ENCODE measurements at regions not wholly inside any gene's neighbourhood (a gene's known extent, or its start where the extent isn't known, plus 50 kb on each side); places are given as distances from the start of the nearest gene placed in this dataset.

GRCh38 chr1:90322186-90322585, 327.3 kb downstream of the ZNF326 start:
- no peak for TF ChIP-seq POLR2AphosphoS5 (IDR thresholded peaks at IDR 0.05)
- TF ChIP-seq CTCF (IDR thresholded peaks at IDR 0.05), result no peak
- no peak for TF ChIP-seq POLR2A (IDR thresholded peaks at IDR 0.05)
- no peak for TF ChIP-seq EP300 (IDR thresholded peaks at IDR 0.05)
- ATAC-seq, result no peak
- WGBS, 2 donors (ENCODE audit: low coverage in 1 of 2), result 63 to 67% methylated on average over 3 of the region's 3 CpGs
- no peak overlapping the region for H3K4me3 ChIP-seq
- no peaks in the 10 kb centered on the region for H3K36me3 ChIP-seq
- H3K9me3 ChIP-seq, result no peaks in the 10 kb centered on the region
- H3K4me1 ChIP-seq, result no peaks in the 10 kb centered on the region
- H3K27me3 ChIP-seq, result no peaks in the 10 kb centered on the region
- H3K27ac ChIP-seq, result no peak overlapping the region

DNA sequence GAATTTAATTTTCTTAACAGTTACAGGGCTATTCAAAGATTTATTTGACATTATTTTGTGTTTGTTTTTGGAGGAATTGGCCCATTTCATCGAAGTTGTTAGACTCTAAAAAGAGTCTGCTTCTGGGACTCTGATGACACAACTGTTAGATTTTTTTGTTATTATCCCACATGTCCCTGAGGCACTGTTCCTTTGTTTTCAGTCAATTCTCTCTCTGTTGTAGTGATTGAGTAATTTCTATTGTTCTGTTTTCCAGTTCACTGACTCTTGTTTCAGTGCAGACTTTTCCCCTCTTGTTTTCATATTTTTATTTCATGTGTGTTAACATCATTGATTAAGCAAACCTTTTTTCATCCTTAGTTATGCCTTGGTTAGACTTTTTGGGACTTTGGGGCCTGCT, 325.0 kb downstream of the ZNF326 start:
- WGBS, 2 donors (ENCODE audit: low coverage in 1 of 2), result 70 to 73% methylated on average over 1 of the region's 1 CpG
- H3K4me3 ChIP-seq, result no peak overlapping the region
- no peaks in the 10 kb centered on the region for H3K36me3 ChIP-seq
- no peaks in the 10 kb centered on the region for H3K27me3 ChIP-seq
- TF ChIP-seq CTCF (IDR thresholded peaks at IDR 0.05), result no peak
- no peak for TF ChIP-seq POLR2AphosphoS5 (IDR thresholded peaks at IDR 0.05)
- TF ChIP-seq EP300 (IDR thresholded peaks at IDR 0.05), result no peak
- no peak for TF ChIP-seq POLR2A (IDR thresholded peaks at IDR 0.05)
- no peaks in the 10 kb centered on the region for H3K4me1 ChIP-seq
- no peak for ATAC-seq
- no peak overlapping the region for H3K27ac ChIP-seq
- no peaks in the 10 kb centered on the region for H3K9me3 ChIP-seq

DNA sequence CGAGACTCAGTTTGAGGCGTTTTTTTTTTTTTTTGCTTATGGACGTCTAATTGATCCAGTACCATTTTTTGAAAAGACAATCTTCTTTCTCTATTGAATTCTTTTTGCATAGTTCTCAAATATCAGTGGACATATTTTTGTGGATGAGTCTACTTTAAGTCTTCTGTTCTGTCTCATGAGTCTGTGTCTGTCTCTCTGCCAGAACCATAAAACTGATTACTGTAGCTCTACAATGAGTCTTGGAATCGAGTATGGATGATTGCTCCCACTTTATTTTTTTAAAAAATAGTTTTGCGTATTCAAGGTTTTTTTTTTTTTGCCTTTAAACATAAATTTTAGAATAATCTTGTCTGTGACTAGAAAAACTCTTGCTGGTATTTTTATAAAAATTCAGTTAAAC, 323.5 kb downstream of the ZNF326 start:
- H3K27me3 ChIP-seq, result no peaks in the 10 kb centered on the region
- no peaks in the 10 kb centered on the region for H3K4me1 ChIP-seq
- H3K27ac ChIP-seq, result no peak overlapping the region
- H3K9me3 ChIP-seq, result no peaks in the 10 kb centered on the region
- ATAC-seq, result no peak
- no peaks in the 10 kb centered on the region for H3K36me3 ChIP-seq
- TF ChIP-seq EP300 (IDR thresholded peaks at IDR 0.05) (no peak), CTCF (IDR thresholded peaks at IDR 0.05) (no peak), POLR2AphosphoS5 (IDR thresholded peaks at IDR 0.05) (no peak), POLR2A (IDR thresholded peaks at IDR 0.05) (no peak)
- no peak overlapping the region for H3K4me3 ChIP-seq
- 46 to 61% methylated on average over 5 of the region's 5 CpGs for WGBS, 2 donors (ENCODE audit: low coverage in 1 of 2)

DNA sequence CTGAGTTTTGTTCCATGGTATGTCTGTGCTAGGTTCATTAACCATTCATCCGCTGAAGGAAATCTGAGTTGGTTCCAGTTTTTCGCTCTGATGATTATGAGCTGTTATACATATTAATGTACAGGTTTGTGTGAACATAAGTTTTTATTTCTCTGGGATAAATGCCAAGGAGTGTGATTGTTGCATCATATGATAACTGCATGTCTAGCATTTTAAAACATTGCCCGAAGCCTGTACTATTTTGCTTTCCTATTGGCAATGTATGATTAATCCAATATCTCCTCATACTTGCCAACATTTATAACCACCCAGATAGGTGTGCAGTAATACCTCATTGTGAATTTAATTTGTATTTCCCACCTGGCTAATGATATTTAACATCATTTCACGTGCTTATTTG, 322.7 kb downstream of the ZNF326 start:
- Histone ChIP-seq H3K9me3 (no peaks in the 10 kb centered on the region), H3K4me1 (no peaks in the 10 kb centered on the region), H3K36me3 (no peaks in the 10 kb centered on the region), H3K27ac (no peak overlapping the region), H3K4me3 (no peak overlapping the region), H3K27me3 (no peaks in the 10 kb centered on the region)
- 74 to 78% methylated on average over 4 of the region's 4 CpGs for WGBS, 2 donors (ENCODE audit: low coverage in 1 of 2)
- ATAC-seq, result no peak
- TF ChIP-seq POLR2AphosphoS5 (IDR thresholded peaks at IDR 0.05), result no peak
- no peak for TF ChIP-seq CTCF (IDR thresholded peaks at IDR 0.05)
- TF ChIP-seq EP300 (IDR thresholded peaks at IDR 0.05), result no peak
- TF ChIP-seq POLR2A (IDR thresholded peaks at IDR 0.05), result no peak

DNA sequence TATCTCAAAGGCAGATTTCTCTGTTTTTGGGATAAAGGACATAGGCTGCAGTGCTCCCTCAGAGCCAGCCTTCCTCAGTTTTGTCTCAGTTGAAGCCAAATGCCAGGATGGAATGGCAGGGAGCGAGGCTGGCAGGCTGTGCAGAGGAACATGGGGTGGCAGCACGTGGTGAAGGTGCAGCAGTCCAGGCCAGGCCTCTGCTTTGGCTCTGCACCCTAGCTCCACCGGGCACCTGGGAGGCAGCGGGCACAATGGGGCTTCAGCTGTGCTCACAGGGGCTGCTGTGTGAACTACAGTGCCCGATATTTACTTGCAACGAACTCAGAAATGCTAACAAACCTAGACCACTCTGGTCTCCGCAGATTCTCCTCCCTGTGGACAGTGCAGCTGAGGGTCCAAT, 319.6 kb downstream of the ZNF326 start:
- Histone ChIP-seq H3K4me1 (no peaks in the 10 kb centered on the region), H3K9me3 (no peaks in the 10 kb centered on the region), H3K4me3 (no peak overlapping the region), H3K27ac (no peak overlapping the region), H3K27me3 (no peaks in the 10 kb centered on the region), H3K36me3 (no peaks in the 10 kb centered on the region)
- no peak for ATAC-seq
- TF ChIP-seq CTCF (IDR thresholded peaks at IDR 0.05) (no peak), EP300 (IDR thresholded peaks at IDR 0.05) (no peak), POLR2AphosphoS5 (IDR thresholded peaks at IDR 0.05) (no peak), POLR2A (IDR thresholded peaks at IDR 0.05) (no peak)
- 100% methylated on average over 1 to 2 of the region's 7 CpGs for WGBS, 2 donors (ENCODE audit: low coverage in 1 of 2)

Data from gastroesophageal sphincter (tissue), 4 donors.